Left ventricle myocardium inferior (tissue), 1 donor: ENCODE measurements at regions not wholly inside any gene's neighbourhood (a gene's known extent, or its start where the extent isn't known, plus 50 kb on each side); places are given as distances from the start of the nearest gene placed in this dataset.

ENCODE experiments used
- DNase-seq: peaks from one replicate; pipeline ENCODE4 v3.0.0-alpha.2; 2020
- H3K27ac ChIP-seq: fragments of 200-600 bp; replicated peaks from 2 replicates; pipeline ENCODE4 v1.8.0; 2021
- H3K27me3 ChIP-seq: fragments of 200-600 bp; 2 replicates; pipeline ENCODE4 v1.8.0; 2021; ENCODE audit warnings: low read depth
- H3K36me3 ChIP-seq: fragments of 200-600 bp; 2 replicates; pipeline ENCODE4 v1.8.0; 2021
- H3K4me1 ChIP-seq: fragments of 200-600 bp; 2 replicates; pipeline ENCODE4 v1.8.0; 2021
- H3K4me3 ChIP-seq: fragments of 200-600 bp; 2 replicates; pipeline ENCODE4 v1.8.0; 2021; ENCODE audit warnings: mild to moderate bottlenecking, moderate library complexity
- H3K9me3 ChIP-seq: fragments of 200-600 bp; replicated peaks from 2 replicates; pipeline ENCODE4 v1.8.0; 2021
- intact Hi-C: fragments of 100-400 bp; cut with micrococcal nuclease; formaldehyde crosslinking; loops from one replicate; pipeline ENCODE4 v1.11.0; 2022
- TF ChIP-seq, protein P1 (sequence below): fragments of 200-600 bp; IDR thresholded peaks from 2 replicates; pipeline ENCODE4 v1.8.0; 2021; ENCODE audit warnings: antibody characterized with exemption, mild to moderate bottlenecking, borderline replicate concordance
- donor health status: DM: no; HTN: yes; CAD: no; lungs with severe emphysema.

DNA sequence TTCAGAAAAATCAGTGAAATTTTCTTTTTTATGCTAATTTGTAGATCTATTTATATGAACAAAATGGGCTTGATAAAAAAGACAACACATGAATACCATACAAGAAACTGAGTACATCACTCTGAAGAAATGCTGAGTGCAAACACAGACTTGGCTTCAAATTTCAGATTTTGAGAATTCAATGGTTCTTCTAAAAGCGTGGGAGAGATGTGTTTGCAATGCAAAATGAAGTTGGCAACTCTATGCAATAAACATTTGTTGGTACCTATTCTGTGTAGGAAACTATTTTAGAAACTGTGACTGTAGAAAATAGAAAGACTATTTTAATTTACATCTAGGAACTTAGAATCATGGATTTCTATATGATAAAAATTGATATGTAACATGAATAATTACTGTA, 1834.1 kb upstream of the CELF4 start:
- H3K27me3 ChIP-seq, result no peaks in the 10 kb centered on the region
- TF ChIP-seq, protein P1, sequence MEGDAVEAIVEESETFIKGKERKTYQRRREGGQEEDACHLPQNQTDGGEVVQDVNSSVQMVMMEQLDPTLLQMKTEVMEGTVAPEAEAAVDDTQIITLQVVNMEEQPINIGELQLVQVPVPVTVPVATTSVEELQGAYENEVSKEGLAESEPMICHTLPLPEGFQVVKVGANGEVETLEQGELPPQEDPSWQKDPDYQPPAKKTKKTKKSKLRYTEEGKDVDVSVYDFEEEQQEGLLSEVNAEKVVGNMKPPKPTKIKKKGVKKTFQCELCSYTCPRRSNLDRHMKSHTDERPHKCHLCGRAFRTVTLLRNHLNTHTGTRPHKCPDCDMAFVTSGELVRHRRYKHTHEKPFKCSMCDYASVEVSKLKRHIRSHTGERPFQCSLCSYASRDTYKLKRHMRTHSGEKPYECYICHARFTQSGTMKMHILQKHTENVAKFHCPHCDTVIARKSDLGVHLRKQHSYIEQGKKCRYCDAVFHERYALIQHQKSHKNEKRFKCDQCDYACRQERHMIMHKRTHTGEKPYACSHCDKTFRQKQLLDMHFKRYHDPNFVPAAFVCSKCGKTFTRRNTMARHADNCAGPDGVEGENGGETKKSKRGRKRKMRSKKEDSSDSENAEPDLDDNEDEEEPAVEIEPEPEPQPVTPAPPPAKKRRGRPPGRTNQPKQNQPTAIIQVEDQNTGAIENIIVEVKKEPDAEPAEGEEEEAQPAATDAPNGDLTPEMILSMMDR, result no peak
- no peaks in the 10 kb centered on the region for H3K4me1 ChIP-seq
- peaks cover 13% of the 10 kb centered on the region for H3K9me3 ChIP-seq
- no peaks in the 10 kb centered on the region for H3K36me3 ChIP-seq
- intact Hi-C loops, result no loop called here
- no peak for DNase-seq
- H3K4me3 ChIP-seq, result no peak overlapping the region
- no peak overlapping the region for H3K27ac ChIP-seq

DNA sequence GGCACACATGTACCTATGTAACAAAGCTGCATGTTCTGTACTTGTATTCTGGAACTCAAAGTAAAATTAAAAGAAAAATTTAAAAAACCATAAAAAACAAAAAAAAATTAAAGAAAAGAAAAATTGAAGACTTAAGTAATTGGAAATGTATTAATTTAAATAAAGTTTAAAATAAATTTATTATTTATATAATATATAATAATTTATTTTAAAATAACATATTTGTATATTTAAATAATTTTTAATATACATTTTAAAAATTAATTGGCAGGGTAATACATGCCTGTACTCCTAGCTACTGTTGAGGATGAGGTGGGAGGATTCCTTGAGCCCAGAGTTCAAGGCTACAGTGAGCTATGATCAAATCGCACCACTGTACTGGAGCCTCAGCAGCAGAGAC, 1830.6 kb upstream of the CELF4 start:
- Histone ChIP-seq H3K27me3 (no peaks in the 10 kb centered on the region), H3K36me3 (no peaks in the 10 kb centered on the region), H3K4me3 (no peak overlapping the region), H3K27ac (no peak overlapping the region), H3K9me3 (peaks cover 43% of the 10 kb centered on the region), H3K4me1 (no peaks in the 10 kb centered on the region)
- intact Hi-C loops, result no loop called here
- DNase-seq, result no peak
- TF ChIP-seq, protein P1, result no peak

DNA sequence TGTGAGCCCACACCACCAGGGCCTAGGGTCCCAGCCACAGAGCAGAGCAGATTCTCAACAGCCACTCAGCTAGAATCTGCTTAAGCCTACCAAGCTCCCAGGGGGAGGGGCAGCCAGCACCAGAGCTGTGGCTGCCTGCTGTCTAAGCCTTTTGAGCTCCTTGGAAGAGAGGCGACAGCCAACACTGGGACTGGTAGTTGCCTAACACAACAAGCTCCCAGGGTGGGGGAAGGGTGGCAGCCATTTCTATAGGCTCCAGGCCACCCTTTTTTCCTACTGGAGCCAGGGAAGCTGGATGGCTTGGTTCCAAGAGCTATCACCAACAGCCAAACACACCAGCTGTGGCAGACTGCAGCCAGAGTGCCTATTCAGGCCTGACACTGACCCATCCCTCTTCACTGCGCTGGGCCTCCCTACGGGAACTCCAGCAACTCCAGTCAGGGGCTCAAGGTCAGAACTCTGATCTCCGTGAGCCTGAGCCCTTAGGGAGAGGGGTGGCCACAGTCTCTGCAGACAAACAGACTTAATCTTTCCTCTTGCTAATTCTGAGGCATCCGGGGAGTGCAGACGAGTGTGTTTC, 1824.3 kb upstream of the CELF4 start:
- Histone ChIP-seq H3K9me3 (peaks cover 41% of the 10 kb centered on the region), H3K4me1 (no peaks in the 10 kb centered on the region), H3K27me3 (no peaks in the 10 kb centered on the region), H3K36me3 (no peaks in the 10 kb centered on the region), H3K4me3 (no peak overlapping the region), H3K27ac (no peak overlapping the region)
- intact Hi-C loops, result no loop called here
- no peak for DNase-seq
- TF ChIP-seq, protein P1, result no peak

DNA sequence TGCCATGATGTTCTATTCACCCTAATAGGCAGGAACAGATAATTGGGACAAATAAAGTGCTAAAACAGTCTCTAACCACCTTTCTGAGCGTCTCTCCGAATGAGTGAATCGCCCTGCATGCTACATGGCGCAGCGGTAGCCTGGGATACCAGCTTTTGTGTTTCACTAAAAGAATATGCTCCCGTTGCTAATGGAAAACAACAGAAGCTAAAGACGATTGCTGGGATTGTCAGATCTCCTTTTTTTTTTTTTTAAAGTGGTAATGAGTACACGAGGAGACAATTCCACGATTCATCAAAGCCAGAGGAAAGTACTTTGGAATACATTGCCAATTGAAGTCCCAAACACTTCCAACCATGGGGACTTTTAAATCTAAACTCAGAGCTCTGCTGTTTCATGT, 1815.3 kb upstream of the CELF4 start:
- H3K9me3 ChIP-seq, result no peaks in the 10 kb centered on the region
- no peak for DNase-seq
- H3K4me3 ChIP-seq, result no peak overlapping the region
- TF ChIP-seq, protein P1, result no peak
- H3K27me3 ChIP-seq, result no peaks in the 10 kb centered on the region
- no peak overlapping the region for H3K27ac ChIP-seq
- no peaks in the 10 kb centered on the region for H3K4me1 ChIP-seq
- H3K36me3 ChIP-seq, result no peaks in the 10 kb centered on the region
- intact Hi-C loops, result no loop called here

DNA sequence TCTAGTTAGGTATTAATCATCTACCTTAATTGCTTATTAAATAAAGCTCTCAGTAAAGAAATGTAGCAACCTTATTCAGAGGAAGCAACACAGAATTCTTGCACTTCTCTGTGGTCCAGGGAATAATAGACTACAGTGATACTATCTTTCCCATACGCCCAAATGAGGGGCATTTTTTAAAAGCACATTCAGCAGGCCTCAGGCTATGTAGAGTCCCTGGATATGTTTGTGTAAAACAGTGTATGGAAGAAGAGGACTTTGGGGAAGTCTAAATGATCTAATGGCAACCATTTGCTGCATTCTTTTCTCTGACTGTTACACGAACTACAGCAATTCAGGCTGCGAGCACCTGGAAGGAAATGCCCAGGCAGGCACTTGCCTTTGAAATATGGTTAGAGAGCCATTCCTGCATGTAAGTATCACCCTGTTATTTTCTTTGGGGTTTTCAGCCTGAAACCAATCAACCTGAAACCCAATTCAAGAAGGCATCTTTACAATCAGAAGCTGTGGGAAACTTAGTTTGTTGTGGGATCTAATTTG, 1814.7 kb upstream of the CELF4 start:
- TF ChIP-seq, protein P1, result no peak
- Histone ChIP-seq H3K36me3 (no peaks in the 10 kb centered on the region), H3K9me3 (no peaks in the 10 kb centered on the region), H3K4me1 (no peaks in the 10 kb centered on the region), H3K4me3 (no peak overlapping the region), H3K27me3 (no peaks in the 10 kb centered on the region), H3K27ac (no peak overlapping the region)
- no peak for DNase-seq
- intact Hi-C loops, result no loop called here
